GM19438 (cell line): ENCODE measurements at regions not wholly inside any gene's neighbourhood (a gene's known extent, or its start where the extent isn't known, plus 50 kb on each side); places are given as distances from the start of the nearest gene placed in this dataset.
A peak's percentile ranks its signal among the peaks of the same experiment; 100 is the strongest.

Experiments used
- ATAC-seq: cut with Tn5 transposase; IDR thresholded peaks from one replicate; pipeline ENCODE4 v1.9.1; 2021; ENCODE audit warnings: low read depth; ENCODE audit not compliant: unreplicated experiment

GRCh38 chr13:47146991-47147811 lies 250.3 kb upstream of the HTR2A start:
- peak; percentile 97 for ATAC-seq

- no peak for ATAC-seq
Measured at GRCh38 chr13:47146136-47146535, 249.3 kb upstream of the HTR2A start.

GRCh38 chr13:47144782-47145181 lies 247.9 kb upstream of the HTR2A start:
- no peak for ATAC-seq

GRCh38 chr13:47142105-47142504 lies 245.3 kb upstream of the HTR2A start:
- no peak for ATAC-seq

- no peak for ATAC-seq
Measured at GRCh38 chr13:47139519-47139918, 242.7 kb upstream of the HTR2A start.

GRCh38 chr13:47136504-47136941 lies 239.7 kb upstream of the HTR2A start:
- ATAC-seq, result no peak

- no peak for ATAC-seq
Measured at GRCh38 chr13:47135800-47136503, 239.1 kb upstream of the HTR2A start.

GRCh38 chr13:47134939-47135489 lies 238.2 kb upstream of the HTR2A start:
- ATAC-seq, result no peak

- no peak for ATAC-seq
Measured at GRCh38 chr13:47133011-47133445, 236.2 kb upstream of the HTR2A start.

GRCh38 chr13:47129461-47129860 lies 232.6 kb upstream of the HTR2A start:
- no peak for ATAC-seq

- no peak for ATAC-seq
Measured at GRCh38 chr13:47126432-47126831, 229.6 kb upstream of the HTR2A start.

GRCh38 chr13:47121092-47121763 lies 224.4 kb upstream of the HTR2A start:
- ATAC-seq, result no peak

GRCh38 chr13:47120282-47120681 lies 223.4 kb upstream of the HTR2A start:
- ATAC-seq, result no peak

GRCh38 chr13:47119575-47120235 lies 222.9 kb upstream of the HTR2A start:
- no peak for ATAC-seq

GRCh38 chr13:47117268-47117667 lies 220.4 kb upstream of the HTR2A start:
- ATAC-seq, result no peak

- no peak for ATAC-seq
Measured at GRCh38 chr13:47114030-47114429, 217.2 kb upstream of the HTR2A start.

- no peak for ATAC-seq
Measured at GRCh38 chr13:47112903-47113299, 216.0 kb upstream of the HTR2A start.

- ATAC-seq, result no peak
Measured at GRCh38 chr13:47112205-47112902, 215.5 kb upstream of the HTR2A start.

GRCh38 chr13:47111499-47111898 lies 214.6 kb upstream of the HTR2A start:
- no peak for ATAC-seq

- no peak for ATAC-seq
Measured at GRCh38 chr13:47110833-47111240, 214.0 kb upstream of the HTR2A start.
